LNCAP (cell line): ENCODE measurements at regions not wholly inside any gene's neighbourhood (a gene's known extent, or its start where the extent isn't known, plus 50 kb on each side); places are given as distances from the start of the nearest gene placed in this dataset.

ENCODE experiments used
- CTCF ChIP-seq: fragments of 450-650 bp; IDR thresholded peaks from 2 replicates; pipeline ENCODE4 v1.5.1; 2017; ENCODE audit warnings: mild to moderate bottlenecking

GRCh38 chr5:106720367-106720766 lies 950.4 kb downstream of the EFNA5 start:
- TF ChIP-seq CTCF, result no peak

DNA sequence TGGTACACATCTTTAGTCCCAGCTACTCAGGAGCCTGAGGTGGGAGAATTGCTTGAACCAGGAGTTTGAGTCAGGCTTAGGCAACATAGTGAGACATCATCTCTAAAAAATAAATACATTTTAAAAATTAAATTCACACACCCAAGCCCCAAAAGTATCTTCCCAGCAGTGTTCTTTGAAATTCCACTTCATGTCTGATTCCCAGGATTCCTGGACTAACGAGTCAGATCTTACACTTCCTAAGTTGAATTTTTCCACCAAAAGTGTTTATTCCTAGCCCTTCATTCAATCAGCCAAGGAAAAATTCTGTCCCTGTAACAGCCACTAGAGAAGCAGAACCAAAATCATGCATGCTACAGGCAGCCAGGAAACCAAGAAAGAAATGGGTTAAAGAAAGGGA lies 970.9 kb downstream of the EFNA5 start:
- TF ChIP-seq CTCF, result no peak

DNA sequence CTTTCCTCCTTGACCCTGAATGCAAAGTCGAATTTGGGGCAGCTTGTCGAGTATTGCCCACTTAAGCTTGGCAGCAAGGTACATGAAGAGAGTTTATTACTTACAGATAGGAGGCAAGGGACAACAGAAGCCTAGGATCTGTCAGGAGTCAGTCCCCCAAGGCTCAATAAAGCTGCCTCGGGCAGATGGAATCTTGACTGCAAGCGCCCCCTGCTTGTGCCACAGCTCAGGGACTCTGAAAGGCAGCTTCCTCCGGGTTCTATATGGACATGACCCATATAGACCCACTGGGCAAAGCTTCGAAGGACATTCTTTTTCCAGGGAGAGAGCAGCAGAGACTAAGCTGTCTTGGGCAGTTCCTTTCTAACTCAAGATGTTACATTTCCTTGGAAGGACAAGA lies 971.5 kb downstream of the EFNA5 start:
- TF ChIP-seq CTCF, result no peak; the same call in 1 of the 2 replicates

DNA sequence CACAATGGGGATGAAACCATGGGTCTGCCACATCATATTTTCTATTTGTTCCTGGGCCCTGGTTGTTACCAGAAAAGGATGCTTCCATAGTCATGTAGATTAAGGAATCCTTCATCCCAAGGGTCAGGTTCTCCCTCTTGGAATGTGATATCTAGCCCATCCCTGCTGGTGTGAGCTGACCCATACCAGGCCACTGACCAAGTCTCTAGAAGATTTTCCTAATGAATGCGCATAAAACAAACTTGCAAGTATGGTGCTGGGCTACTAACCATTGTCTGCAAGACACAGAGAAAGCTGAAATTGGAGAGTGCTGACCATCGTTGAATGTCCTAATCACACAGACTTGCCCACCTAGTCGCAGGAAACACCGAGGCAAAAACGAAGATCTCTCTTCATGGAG lies 972.6 kb downstream of the EFNA5 start:
- no peak for TF ChIP-seq CTCF

DNA sequence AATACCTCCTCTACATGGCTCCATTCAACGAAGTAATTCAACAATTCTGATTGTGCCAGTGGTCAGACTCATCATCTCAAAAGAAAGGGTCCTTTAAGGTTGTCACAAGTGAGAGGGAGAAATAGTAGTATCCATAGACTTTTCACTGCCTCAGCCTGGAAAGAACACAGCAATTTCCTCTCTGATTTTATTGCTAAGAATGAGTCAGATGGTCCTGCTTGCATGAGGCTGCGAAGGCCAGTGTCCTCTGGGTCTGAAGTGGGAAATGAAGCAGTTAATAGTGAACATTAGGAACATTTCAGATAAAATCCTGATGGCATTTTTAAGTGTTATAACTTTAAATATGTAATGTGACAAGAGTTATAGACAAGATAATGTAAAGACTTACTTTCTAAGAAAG lies 979.0 kb downstream of the EFNA5 start:
- TF ChIP-seq CTCF, result no peak

GRCh38 chr5:106690585-106690984 lies 980.2 kb downstream of the EFNA5 start:
- no peak for TF ChIP-seq CTCF

- TF ChIP-seq CTCF, result no peak
These were observed 990.4 kb downstream of the EFNA5 start for GRCh38 chr5:106680330-106680729.

DNA sequence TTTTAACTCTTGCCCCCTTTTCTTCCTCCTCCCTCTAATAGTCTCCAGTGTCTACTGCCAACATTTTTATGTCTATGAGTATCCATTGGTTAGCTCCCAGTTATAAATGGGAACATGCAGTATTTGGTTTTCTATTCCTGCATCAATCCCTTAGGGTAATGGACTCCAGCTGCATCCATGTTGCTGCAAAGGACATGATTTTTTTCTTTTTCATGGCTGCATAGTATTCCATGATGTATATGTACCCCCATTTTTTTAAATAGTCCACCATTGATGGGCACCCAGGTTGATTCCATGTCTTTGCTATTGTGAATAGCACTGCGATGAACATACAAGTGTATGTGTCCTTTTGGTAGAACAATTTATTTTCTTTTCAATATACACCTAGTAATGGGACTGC lies 993.7 kb downstream of the EFNA5 start:
- TF ChIP-seq CTCF, result no peak
